H1 (cell line): ENCODE measurements at regions not wholly inside any gene's neighbourhood (a gene's known extent, or its start where the extent isn't known, plus 50 kb on each side); places are given as distances from the start of the nearest gene placed in this dataset.

Source experiments
- CTCF ChIA-PET: fragments of 300-600 bp; sonication (Branson Sonifier 250); formaldehyde crosslinking; loops from one replicate; lab custom pipeline; 2021; ENCODE audit not compliant: partially characterized antibody; lab: Charles Lee
- POLR2A ChIA-PET: fragments of 300-600 bp; sonication (Branson Sonifier 250); formaldehyde crosslinking; loops from one replicate; lab custom pipeline; 2021; ENCODE audit warnings: inconsistent platforms; ENCODE audit not compliant: partially characterized antibody; lab: Charles Lee
- DNase-seq, 2 experiments: peaks; one replicate each; pipeline versions ENCODE4 v3.0.0 to v3.0.0-alpha.2; 2010 to 2022; ENCODE audit warnings: low spot score in 2 of 2, low read depth in 1 of 2, mixed read lengths in 1 of 2
- FAIRE-seq: peaks from 2 replicates; lab custom pipeline; 2011; peaks lifted over from hg19 to GRCh38; lab: Jason Lieb, UNC
- H2AFZ ChIP-seq: 2 replicates; pipeline ENCODE4 v1.8.1; 2012; ENCODE audit warnings: low read length, inconsistent platforms
- H2AK5ac ChIP-seq: 2 replicates; pipeline ENCODE4 v1.6.1; 2013; ENCODE audit warnings: low read depth, low read length
- H2BK120ac ChIP-seq: replicated peaks from 2 replicates; pipeline ENCODE3; 2013; ENCODE audit warnings: low read depth, low read length, inconsistent platforms
- H2BK12ac ChIP-seq: 2 replicates; pipeline ENCODE4 v1.6.1; 2013; ENCODE audit warnings: low read depth, low read length
- H2BK15ac ChIP-seq: 2 replicates; pipeline ENCODE4 v1.6.1; 2013; ENCODE audit warnings: low read length
- H2BK20ac ChIP-seq: 2 replicates; pipeline ENCODE4 v1.6.1; 2013; ENCODE audit warnings: low read length
- H2BK5ac ChIP-seq: 2 replicates; pipeline ENCODE4 v1.6.1; 2013; ENCODE audit warnings: low read depth, low read length
- H3K14ac ChIP-seq: 2 replicates; pipeline ENCODE4 v1.6.1; 2013; ENCODE audit warnings: inconsistent platforms; ENCODE audit not compliant: insufficient read length
- H3K18ac ChIP-seq: 2 replicates; pipeline ENCODE4 v1.6.1; 2013; ENCODE audit warnings: low read length; ENCODE audit errors: extremely low read depth
- H3K23ac ChIP-seq: 2 replicates; pipeline ENCODE4 v1.6.1; 2013; ENCODE audit warnings: inconsistent platforms; ENCODE audit not compliant: insufficient read length
- H3K23me2 ChIP-seq: 2 replicates; pipeline ENCODE4 v1.6.1; 2013; ENCODE audit warnings: low read depth, low read length
- H3K27ac ChIP-seq: 2 replicates; pipeline ENCODE4 v1.6.1; 2011; ENCODE audit warnings: low read depth, low read length, inconsistent platforms
- H3K27me3 ChIP-seq, 4 experiments: replicated peaks in 1 of 4; 1 replicate in 1 of 4; 2 replicates in 3 of 4; pipeline versions ENCODE4 v1.6.1 to v1.8.1; 2011 to 2013; ENCODE audit warnings: low read length in 3 of 4, mild to moderate bottlenecking in 3 of 4, inconsistent platforms in 2 of 4, mixed read lengths in 2 of 4, moderate library complexity in 1 of 4; ENCODE audit not compliant: control insufficient read depth in 3 of 4, insufficient read depth in 3 of 4; ENCODE audit errors: extremely low read depth in 1 of 4
- H3K36me3 ChIP-seq, 4 experiments: 2 replicates each; pipeline versions ENCODE4 v1.6.1 to v1.8.1; 2011 to 2013; ENCODE audit warnings: mild to moderate bottlenecking in 4 of 4, low read length in 3 of 4, moderate library complexity in 2 of 4, control low read depth in 1 of 4, inconsistent platforms in 1 of 4; ENCODE audit not compliant: insufficient read depth in 4 of 4, control insufficient read depth in 2 of 4
- H3K4ac ChIP-seq: replicated peaks from 2 replicates; pipeline ENCODE3; 2013; ENCODE audit warnings: low read length, low read depth, mixed read lengths, inconsistent platforms; ENCODE audit not compliant: insufficient read length
- H3K4me1 ChIP-seq, 4 experiments: replicated peaks in 1 of 4; 1 replicate in 1 of 4; 2 replicates in 3 of 4; pipeline versions ENCODE4 v1.6.1 to v1.8.1; 2011 to 2013; ENCODE audit warnings: low read length in 3 of 4, inconsistent platforms in 2 of 4, mixed read lengths in 1 of 4; ENCODE audit not compliant: insufficient read depth in 4 of 4, control insufficient read depth in 3 of 4
- H3K4me2 ChIP-seq, 2 experiments: 2 replicates each; pipeline versions ENCODE4 v1.6.1 to v1.8.1; 2011 to 2013; ENCODE audit warnings: low read depth in 2 of 2, low read length in 2 of 2, control low read depth in 1 of 2, inconsistent platforms in 1 of 2, mild to moderate bottlenecking in 1 of 2; ENCODE audit not compliant: insufficient read depth in 1 of 2
- H3K4me3 ChIP-seq, 4 experiments: fragments of 200-600, 300-600 bp in 1 of 4; sonication (generic), shearing (Covaris generic), sonication (Bioruptor Twin) in 1 of 4; 2 replicates each; pipeline versions ENCODE4 v1.5.1 to v1.8.1; 2011 to 2016; ENCODE audit warnings: low read length in 4 of 4, low read depth in 3 of 4, control low read depth in 2 of 4, inconsistent platforms in 2 of 4, mild to moderate bottlenecking in 2 of 4, mixed read lengths in 1 of 4, moderate library complexity in 1 of 4; ENCODE audit not compliant: insufficient read depth in 2 of 4; ENCODE audit errors: extremely low read depth in 1 of 4
- H3K56ac ChIP-seq: replicated peaks from 2 replicates; pipeline ENCODE3; 2013; ENCODE audit warnings: low read depth, mild to moderate bottlenecking, mixed read lengths, low read length, inconsistent platforms; ENCODE audit not compliant: insufficient read length
- H3K79me1 ChIP-seq: 2 replicates; pipeline ENCODE4 v1.6.1; 2013; ENCODE audit warnings: low read depth, low read length, control low read depth
- H3K79me2 ChIP-seq, 2 experiments: 2 replicates each; pipeline versions ENCODE4 v1.6.1 to v1.8.1; 2012 to 2013; ENCODE audit warnings: low read length in 2 of 2, mild to moderate bottlenecking in 2 of 2, inconsistent platforms in 1 of 2; ENCODE audit not compliant: insufficient read depth in 2 of 2, control insufficient read depth in 1 of 2
- H3K9ac ChIP-seq, 4 experiments: replicated peaks in 1 of 4; 1 replicate in 1 of 4; 2 replicates in 3 of 4; pipeline versions ENCODE4 v1.6.1 to v1.8.1; 2011 to 2013; ENCODE audit warnings: low read depth in 3 of 4, low read length in 3 of 4, control low read depth in 2 of 4, mild to moderate bottlenecking in 2 of 4, moderate library complexity in 2 of 4, inconsistent platforms in 1 of 4; ENCODE audit errors: extremely low read depth in 1 of 4
- H3K9me3 ChIP-seq, 2 experiments: 2 replicates each; pipeline versions ENCODE4 v1.6.1 to v1.8.1; 2012 to 2013; ENCODE audit warnings: mild to moderate bottlenecking in 2 of 2, moderate library complexity in 2 of 2, control low read depth in 1 of 2, inconsistent platforms in 1 of 2, low read depth in 1 of 2, low read length in 1 of 2, mixed read lengths in 1 of 2; ENCODE audit not compliant: insufficient read depth in 2 of 2
- H4K20me1 ChIP-seq, 2 experiments: replicated peaks in 1 of 2; 2 replicates each; pipeline versions ENCODE3 to v1.8.1; 2011 to 2013; ENCODE audit warnings: inconsistent platforms in 2 of 2, low read length in 2 of 2, mild to moderate bottlenecking in 1 of 2; ENCODE audit not compliant: insufficient read depth in 2 of 2, control insufficient read depth in 1 of 2
- H4K5ac ChIP-seq: 2 replicates; pipeline ENCODE4 v1.6.1; 2013; ENCODE audit warnings: low read length, low read depth, mixed read lengths, inconsistent platforms; ENCODE audit not compliant: insufficient read length
- H4K8ac ChIP-seq: 2 replicates; pipeline ENCODE4 v1.8.0; 2013; ENCODE audit warnings: mild to moderate bottlenecking, moderate library complexity, low read length, inconsistent platforms; ENCODE audit not compliant: insufficient read depth; ENCODE audit errors: extremely low read depth
- H4K91ac ChIP-seq: replicated peaks from 2 replicates; pipeline ENCODE3; 2013; ENCODE audit warnings: low read length, mixed read lengths, inconsistent platforms; ENCODE audit not compliant: insufficient read length
- BCL11A ChIP-seq, 2 experiments: IDR thresholded peaks; one replicate each; pipeline ENCODE4 v1.6.1; 2011; ENCODE audit warnings: low read depth in 2 of 2, low read length in 2 of 2, mild to moderate bottlenecking in 2 of 2
- EP300 ChIP-seq, 2 experiments: IDR thresholded peaks; 1 replicate in 1 of 2; 2 replicates in 1 of 2; pipeline ENCODE4 v1.6.1; 2011 to 2012; ENCODE audit warnings: low read depth in 2 of 2, low read length in 2 of 2, mild to moderate bottlenecking in 2 of 2, borderline replicate concordance in 1 of 2, inconsistent platforms in 1 of 2, moderate library complexity in 1 of 2
- GABPA ChIP-seq: IDR thresholded peaks from 2 replicates; pipeline ENCODE4 v1.6.1; 2011; ENCODE audit warnings: mild to moderate bottlenecking, low read length, moderate library complexity, borderline replicate concordance; ENCODE audit not compliant: insufficient read depth
- GTF2F1 ChIP-seq: IDR thresholded peaks from 2 replicates; pipeline ENCODE4 v1.6.1; 2012; ENCODE audit warnings: low read depth, low read length, improper control_type of control experiment, borderline replicate concordance
- JUND ChIP-seq: IDR thresholded peaks from 2 replicates; pipeline ENCODE4 v1.6.1; 2011; ENCODE audit warnings: mild to moderate bottlenecking, improper control_type of control experiment, low read length

- no peak overlapping the region for H2BK15ac ChIP-seq
- H3K27ac ChIP-seq: no peak overlapping the region
- no peak for DNase-seq
- H3K23ac ChIP-seq: no peak overlapping the region
- H3K9me3 ChIP-seq: no peaks in the 10 kb centered on the region
- H2BK120ac ChIP-seq: no peak overlapping the region
- CTCF ChIA-PET: no interaction called here
- no peaks in the 10 kb centered on the region for H3K27me3 ChIP-seq
- no peak overlapping the region for H4K5ac ChIP-seq
- H4K8ac ChIP-seq: no peak overlapping the region
- POLR2A ChIA-PET: no interaction called here
- H3K36me3 ChIP-seq: no peaks in the 10 kb centered on the region
- FAIRE-seq: no peak
- H2BK20ac ChIP-seq: no peak overlapping the region
- no peak overlapping the region for H3K4ac ChIP-seq
- no peak overlapping the region for H2BK5ac ChIP-seq
- H4K20me1 ChIP-seq: no peaks in the 10 kb centered on the region
- no peak overlapping the region for H3K56ac ChIP-seq
- H3K79me1 ChIP-seq: no peaks in the 10 kb centered on the region
- H2BK12ac ChIP-seq: no peak overlapping the region
- H3K79me2 ChIP-seq: no peaks in the 10 kb centered on the region
- no peak overlapping the region for H4K91ac ChIP-seq
- no peak overlapping the region for H2AK5ac ChIP-seq
- H3K18ac ChIP-seq: no peak overlapping the region
- H3K9ac ChIP-seq: no peak overlapping the region
- peaks cover 0 to 5% (median 0%) of the 10 kb centered on the region in 4 experiments; a peak in 1 of 7 replicates for H3K4me1 ChIP-seq
- no peak overlapping the region for H3K4me2 ChIP-seq
- H2AFZ ChIP-seq: no peak overlapping the region
- H3K4me3 ChIP-seq: no peak overlapping the region
- no peaks in the 10 kb centered on the region for H3K23me2 ChIP-seq
- TF ChIP-seq BCL11A (IDR thresholded peaks at IDR 0.05; ENCODE audit: low read depth in 2 of 2, low read length in 2 of 2): no peak
- TF ChIP-seq GTF2F1: no peak
- no peak for TF ChIP-seq GABPA
- TF ChIP-seq JUND: no peak
- no peak for TF ChIP-seq EP300 (IDR thresholded peaks at IDR 0.05; ENCODE audit: borderline replicate concordance in 1 of 2, low read depth in 2 of 2, low read length in 2 of 2)
- TF ChIP-seq, all 59 proteins: peak for 0
- H3K14ac ChIP-seq: no peak overlapping the region
Measured at GRCh38 chr9:22654833-22655232, 208.2 kb downstream of the DMRTA1 start.
